A204.1 (cell line): ENCODE measurements at regions not wholly inside any gene's neighbourhood (a gene's known extent, or its start where the extent isn't known, plus 50 kb on each side); places are given as distances from the start of the nearest gene placed in this dataset.

Source experiments
- FAIRE-seq: peaks from 2 replicates; lab custom pipeline; 2012; peaks lifted over from hg19 to GRCh38; lab: Jason Lieb, UNC

- FAIRE-seq = no peak
These were observed 54.9 kb upstream of the ITPRID2 start for GRCh38 chr2:181836583-181836982.

GRCh38 chr2:181837563-181837962 lies 54.0 kb upstream of the ITPRID2 start:
- no peak for FAIRE-seq

- FAIRE-seq = no peak
These were observed 51.7 kb upstream of the ITPRID2 start for GRCh38 chr2:181839811-181840210.

GRCh38 chr2:181841079-181841478 lies 50.5 kb upstream of the ITPRID2 start:
- no peak for FAIRE-seq
